ENCODE measurements at regions not wholly inside any gene's neighbourhood (a gene's known extent, or its start where the extent isn't known, plus 50 kb on each side); places are given as distances from the start of the nearest gene placed in this dataset.

GRCh38 chr13:89571676-89572075, 1775.8 kb upstream of the MIR17HG start:
- Histone ChIP-seq H3K9me3 (ENCODE audit: control insufficient read depth, insufficient read depth, low read length) (peaks cover 6% of the 10 kb centered on the region), H3K4me1 (ENCODE audit: insufficient read depth, low read length) (no peaks in the 10 kb centered on the region), H3K36me3 (ENCODE audit: insufficient read depth, low read length) (no peaks in the 10 kb centered on the region), H3K9ac (ENCODE audit: low read depth, low read length) (no peak overlapping the region)

- no peak overlapping the region for H3K9ac ChIP-seq (ENCODE audit: low read depth, low read length)
- peaks cover 6% of the 10 kb centered on the region for H3K9me3 ChIP-seq (ENCODE audit: control insufficient read depth, insufficient read depth, low read length)
- H3K4me1 ChIP-seq (ENCODE audit: insufficient read depth, low read length), result no peaks in the 10 kb centered on the region
- H3K36me3 ChIP-seq (ENCODE audit: insufficient read depth, low read length), result no peaks in the 10 kb centered on the region
These were observed 1773.4 kb upstream of the MIR17HG start for GRCh38 chr13:89574077-89574476.

- Histone ChIP-seq H3K9ac (ENCODE audit: low read depth, low read length) (no peak overlapping the region; the same call in 1 of the 2 replicates), H3K9me3 (ENCODE audit: control insufficient read depth, insufficient read depth, low read length) (peaks cover 4% of the 10 kb centered on the region; the same call in 1 of the 2 replicates), H3K4me1 (ENCODE audit: insufficient read depth, low read length) (no peaks in the 10 kb centered on the region), H3K36me3 (ENCODE audit: insufficient read depth, low read length) (no peaks in the 10 kb centered on the region)
These were observed 1770.2 kb upstream of the MIR17HG start for GRCh38 chr13:89577301-89577700.

- Histone ChIP-seq H3K9ac (ENCODE audit: low read depth, low read length) (no peak overlapping the region), H3K9me3 (ENCODE audit: control insufficient read depth, insufficient read depth, low read length) (no peaks in the 10 kb centered on the region), H3K4me1 (ENCODE audit: insufficient read depth, low read length) (peaks cover 6% of the 10 kb centered on the region), H3K36me3 (ENCODE audit: insufficient read depth, low read length) (no peaks in the 10 kb centered on the region)
These were observed 1763.3 kb upstream of the MIR17HG start for GRCh38 chr13:89584058-89584620.

GRCh38 chr13:89602655-89603054, 1744.8 kb upstream of the MIR17HG start:
- H3K9ac ChIP-seq (ENCODE audit: low read depth, low read length), result no peak overlapping the region
- H3K9me3 ChIP-seq (ENCODE audit: control insufficient read depth, insufficient read depth, low read length), result no peaks in the 10 kb centered on the region

GRCh38 chr13:89603187-89603586, 1744.3 kb upstream of the MIR17HG start:
- Histone ChIP-seq H3K9me3 (ENCODE audit: control insufficient read depth, insufficient read depth, low read length) (no peaks in the 10 kb centered on the region), H3K4me1 (ENCODE audit: insufficient read depth, low read length) (no peaks in the 10 kb centered on the region), H3K36me3 (ENCODE audit: insufficient read depth, low read length) (no peaks in the 10 kb centered on the region), H3K9ac (ENCODE audit: low read depth, low read length) (no peak overlapping the region)

More at GRCh38 chr13:89602655-89603054, 1744.8 kb upstream of the MIR17HG start:
- H3K4me1 ChIP-seq (ENCODE audit: insufficient read depth, low read length), result no peaks in the 10 kb centered on the region
- no peaks in the 10 kb centered on the region for H3K36me3 ChIP-seq (ENCODE audit: insufficient read depth, low read length)

- Histone ChIP-seq H3K9ac (ENCODE audit: low read depth, low read length) (no peak overlapping the region), H3K9me3 (ENCODE audit: control insufficient read depth, insufficient read depth, low read length) (peaks cover 3% of the 10 kb centered on the region; the same call in 1 of the 2 replicates), H3K4me1 (ENCODE audit: insufficient read depth, low read length) (no peaks in the 10 kb centered on the region), H3K36me3 (ENCODE audit: insufficient read depth, low read length) (no peaks in the 10 kb centered on the region)
These were observed 1738.2 kb upstream of the MIR17HG start for GRCh38 chr13:89609318-89609717.

- Histone ChIP-seq H3K9me3 (ENCODE audit: control insufficient read depth, insufficient read depth, low read length) (peaks cover 3% of the 10 kb centered on the region; the same call in 1 of the 2 replicates), H3K36me3 (ENCODE audit: insufficient read depth, low read length) (no peaks in the 10 kb centered on the region), H3K4me1 (ENCODE audit: insufficient read depth, low read length) (no peaks in the 10 kb centered on the region), H3K9ac (ENCODE audit: low read depth, low read length) (no peak overlapping the region)
These were observed 1737.2 kb upstream of the MIR17HG start for GRCh38 chr13:89610331-89610730.

GRCh38 chr13:89610881-89611280, 1736.6 kb upstream of the MIR17HG start:
- Histone ChIP-seq H3K9ac (ENCODE audit: low read depth, low read length) (no peak overlapping the region), H3K36me3 (ENCODE audit: insufficient read depth, low read length) (no peaks in the 10 kb centered on the region), H3K9me3 (ENCODE audit: control insufficient read depth, insufficient read depth, low read length) (peaks cover 3% of the 10 kb centered on the region; the same call in 1 of the 2 replicates), H3K4me1 (ENCODE audit: insufficient read depth, low read length) (no peaks in the 10 kb centered on the region)

GRCh38 chr13:89627996-89628395, 1719.5 kb upstream of the MIR17HG start:
- H3K9ac ChIP-seq (ENCODE audit: low read depth, low read length), result no peak overlapping the region

GRCh38 chr13:89628567-89628966, 1718.9 kb upstream of the MIR17HG start:
- Histone ChIP-seq H3K4me1 (ENCODE audit: insufficient read depth, low read length) (no peaks in the 10 kb centered on the region), H3K9ac (ENCODE audit: low read depth, low read length) (no peak overlapping the region), H3K9me3 (ENCODE audit: control insufficient read depth, insufficient read depth, low read length) (no peaks in the 10 kb centered on the region), H3K36me3 (ENCODE audit: insufficient read depth, low read length) (no peaks in the 10 kb centered on the region)

More at GRCh38 chr13:89627996-89628395, 1719.5 kb upstream of the MIR17HG start:
- no peaks in the 10 kb centered on the region for H3K36me3 ChIP-seq (ENCODE audit: insufficient read depth, low read length)
- no peaks in the 10 kb centered on the region for H3K9me3 ChIP-seq (ENCODE audit: control insufficient read depth, insufficient read depth, low read length)
- no peaks in the 10 kb centered on the region for H3K4me1 ChIP-seq (ENCODE audit: insufficient read depth, low read length)

- no peaks in the 10 kb centered on the region for H3K36me3 ChIP-seq (ENCODE audit: insufficient read depth, low read length)
- H3K4me1 ChIP-seq (ENCODE audit: insufficient read depth, low read length), result no peaks in the 10 kb centered on the region
- H3K9ac ChIP-seq (ENCODE audit: low read depth, low read length), result no peak overlapping the region
- peaks cover 3% of the 10 kb centered on the region; the same call in 1 of the 2 replicates for H3K9me3 ChIP-seq (ENCODE audit: control insufficient read depth, insufficient read depth, low read length)
These were observed 1697.3 kb upstream of the MIR17HG start for GRCh38 chr13:89650226-89650625.

GRCh38 chr13:89660752-89661151, 1686.7 kb upstream of the MIR17HG start:
- H3K9ac ChIP-seq (ENCODE audit: low read depth, low read length), result no peak overlapping the region
- no peaks in the 10 kb centered on the region for H3K4me1 ChIP-seq (ENCODE audit: insufficient read depth, low read length)
- no peaks in the 10 kb centered on the region for H3K9me3 ChIP-seq (ENCODE audit: control insufficient read depth, insufficient read depth, low read length)
- H3K36me3 ChIP-seq (ENCODE audit: insufficient read depth, low read length), result no peaks in the 10 kb centered on the region

- no peaks in the 10 kb centered on the region for H3K36me3 ChIP-seq (ENCODE audit: insufficient read depth, low read length)
- no peaks in the 10 kb centered on the region for H3K4me1 ChIP-seq (ENCODE audit: insufficient read depth, low read length)
- H3K9me3 ChIP-seq (ENCODE audit: control insufficient read depth, insufficient read depth, low read length), result no peaks in the 10 kb centered on the region
- H3K9ac ChIP-seq (ENCODE audit: low read depth, low read length), result no peak overlapping the region
These were observed 1673.6 kb upstream of the MIR17HG start for GRCh38 chr13:89673789-89674311.

- H3K36me3 ChIP-seq (ENCODE audit: insufficient read depth, low read length), result no peaks in the 10 kb centered on the region
These were observed 1668.9 kb upstream of the MIR17HG start for GRCh38 chr13:89678466-89679121.

More at GRCh38 chr13:89678466-89679121, 1668.9 kb upstream of the MIR17HG start:
- Histone ChIP-seq H3K9ac (ENCODE audit: low read depth, low read length) (no peak overlapping the region), H3K4me1 (ENCODE audit: insufficient read depth, low read length) (no peaks in the 10 kb centered on the region), H3K9me3 (ENCODE audit: control insufficient read depth, insufficient read depth, low read length) (no peaks in the 10 kb centered on the region)

All from ES-I3 (cell line).